ENCODE measurements at regions not wholly inside any gene's neighbourhood (a gene's known extent, or its start where the extent isn't known, plus 50 kb on each side); places are given as distances from the start of the nearest gene placed in this dataset.
A peak's percentile ranks its signal among the peaks of the same experiment; 100 is the strongest.

GRCh38 chr21:35900539-35900938, 159.8 kb downstream of the SETD4 start:
- TF ChIP-seq CTCF (IDR thresholded peaks at IDR 0.05; ENCODE audit: extremely low read depth, missing control alignments) = no peak
- DNase-seq (ENCODE audit: low spot score) = no peak

- no peak for TF ChIP-seq CTCF (IDR thresholded peaks at IDR 0.05; ENCODE audit: extremely low read depth, missing control alignments)
- DNase-seq (ENCODE audit: low spot score) = peak; percentile 64
These were observed 164.3 kb downstream of the SETD4 start for GRCh38 chr21:35896060-35896459.

- no peak for DNase-seq (ENCODE audit: low spot score)
- no peak for TF ChIP-seq CTCF (IDR thresholded peaks at IDR 0.05; ENCODE audit: extremely low read depth, missing control alignments)
These were observed 164.7 kb downstream of the SETD4 start for GRCh38 chr21:35895598-35895997.

- DNase-seq (ENCODE audit: low spot score) = no peak
- TF ChIP-seq CTCF (IDR thresholded peaks at IDR 0.05; ENCODE audit: extremely low read depth, missing control alignments) = no peak
These were observed 167.2 kb downstream of the SETD4 start for GRCh38 chr21:35893156-35893555.

GRCh38 chr21:35886887-35887286, 173.4 kb downstream of the SETD4 start:
- no peak for DNase-seq (ENCODE audit: low spot score)
- no peak for TF ChIP-seq CTCF (IDR thresholded peaks at IDR 0.05; ENCODE audit: extremely low read depth, missing control alignments)

- DNase-seq (ENCODE audit: low spot score) = no peak
- TF ChIP-seq CTCF (IDR thresholded peaks at IDR 0.05; ENCODE audit: extremely low read depth, missing control alignments) = no peak
These were observed 174.3 kb downstream of the SETD4 start for GRCh38 chr21:35885942-35886541.

GRCh38 chr21:35882791-35883240, 177.5 kb downstream of the SETD4 start:
- no peak for TF ChIP-seq CTCF (IDR thresholded peaks at IDR 0.05; ENCODE audit: extremely low read depth, missing control alignments)
- no peak for DNase-seq (ENCODE audit: low spot score)
